ENCODE measurements at regions not wholly inside any gene's neighbourhood (a gene's known extent, or its start where the extent isn't known, plus 50 kb on each side); places are given as distances from the start of the nearest gene placed in this dataset.

DNA sequence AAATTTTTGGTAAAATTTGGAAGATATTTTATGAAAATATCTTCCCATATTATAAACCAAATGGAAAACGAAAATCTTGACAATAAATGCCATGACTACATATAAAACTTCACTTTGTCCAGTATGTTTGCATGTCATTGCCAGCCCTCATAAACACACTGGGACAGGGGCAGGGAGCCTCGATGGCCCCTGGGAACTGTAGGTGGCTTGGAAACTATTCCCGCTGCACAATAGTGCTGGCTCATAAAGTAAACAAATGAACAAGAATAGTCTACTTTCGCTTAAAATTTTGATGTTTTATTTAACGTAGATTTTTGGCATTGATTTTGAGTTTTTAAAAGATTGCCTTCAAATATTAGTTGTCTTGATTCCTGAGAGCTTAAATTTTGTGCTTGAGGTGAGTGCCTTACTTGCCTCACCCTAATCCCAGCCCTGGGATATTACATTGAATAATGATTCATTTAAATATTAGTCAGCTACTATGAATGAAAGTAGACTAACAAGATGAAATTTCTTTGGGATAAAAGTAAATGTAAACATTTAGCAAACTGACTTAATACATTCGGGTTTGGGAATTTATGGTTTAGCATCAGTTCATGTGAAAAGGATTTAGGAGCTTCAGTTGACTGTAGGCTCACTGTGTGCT lies 74.0 kb upstream of the PKP2 start:
- Histone ChIP-seq H3K9me3 (ENCODE audit: low read length) (no peaks in the 10 kb centered on the region), H3K27me3 (ENCODE audit: control insufficient read depth in 1 of 2, insufficient read depth in 2 of 2, low read length in 2 of 2) (no peaks in the 10 kb centered on the region), H3K4me3 (replicated peaks in 1 of 3; ENCODE audit: insufficient read depth in 1 of 3, low read depth in 2 of 3, low read length in 3 of 3) (no peak overlapping the region), H4K20me1 (ENCODE audit: insufficient read depth, low read length) (no peaks in the 10 kb centered on the region), H3K9ac (ENCODE audit: insufficient read depth, low read depth, low read length) (no peak overlapping the region), H3K4me1 (ENCODE audit: insufficient read depth, low read length) (no peaks in the 10 kb centered on the region), H3K36me3 (replicated peaks in 1 of 2; ENCODE audit: control insufficient read depth in 1 of 2, insufficient read depth in 2 of 2, low read length in 2 of 2) (no peaks in the 10 kb centered on the region), H3K79me2 (ENCODE audit: insufficient read depth, low read length) (no peaks in the 10 kb centered on the region), H3K27ac (ENCODE audit: extremely low read length, insufficient read depth, low read length) (no peak overlapping the region), H3K4me2 (ENCODE audit: low read depth, low read length) (no peak overlapping the region), H2AFZ (ENCODE audit: low read length) (no peak overlapping the region)
- 3% methylated on average over 6 of the region's 6 CpGs for WGBS (ENCODE audit: low lambda C conversion rate)
- no peak for DNase-seq (ENCODE audit: low spot score)
- TF ChIP-seq ZNF24 (IDR thresholded peaks at IDR 0.05) (no peak), MBD4 (IDR thresholded peaks at IDR 0.05; ENCODE audit: borderline replicate concordance, low read length) (no peak), SOX13 (IDR thresholded peaks at IDR 0.05) (no peak), SOX13 (CRISPR knock-in tag; conservative IDR thresholded peaks at IDR 0.05 in 1 of 2, IDR thresholded peaks at IDR 0.05 in 1 of 2) (no peak), RBAK (CRISPR knock-in tag; IDR thresholded peaks at IDR 0.05) (no peak), XRCC5 (optimal IDR thresholded peaks at IDR 0.05; ENCODE audit: low read length) (no peak), ZNF672 (CRISPR knock-in tag; IDR thresholded peaks at IDR 0.05) (no peak), ZNF839 (CRISPR knock-in tag; IDR thresholded peaks at IDR 0.05; ENCODE audit: borderline replicate concordance) (no peak)
- TF ChIP-seq, protein P1, sequence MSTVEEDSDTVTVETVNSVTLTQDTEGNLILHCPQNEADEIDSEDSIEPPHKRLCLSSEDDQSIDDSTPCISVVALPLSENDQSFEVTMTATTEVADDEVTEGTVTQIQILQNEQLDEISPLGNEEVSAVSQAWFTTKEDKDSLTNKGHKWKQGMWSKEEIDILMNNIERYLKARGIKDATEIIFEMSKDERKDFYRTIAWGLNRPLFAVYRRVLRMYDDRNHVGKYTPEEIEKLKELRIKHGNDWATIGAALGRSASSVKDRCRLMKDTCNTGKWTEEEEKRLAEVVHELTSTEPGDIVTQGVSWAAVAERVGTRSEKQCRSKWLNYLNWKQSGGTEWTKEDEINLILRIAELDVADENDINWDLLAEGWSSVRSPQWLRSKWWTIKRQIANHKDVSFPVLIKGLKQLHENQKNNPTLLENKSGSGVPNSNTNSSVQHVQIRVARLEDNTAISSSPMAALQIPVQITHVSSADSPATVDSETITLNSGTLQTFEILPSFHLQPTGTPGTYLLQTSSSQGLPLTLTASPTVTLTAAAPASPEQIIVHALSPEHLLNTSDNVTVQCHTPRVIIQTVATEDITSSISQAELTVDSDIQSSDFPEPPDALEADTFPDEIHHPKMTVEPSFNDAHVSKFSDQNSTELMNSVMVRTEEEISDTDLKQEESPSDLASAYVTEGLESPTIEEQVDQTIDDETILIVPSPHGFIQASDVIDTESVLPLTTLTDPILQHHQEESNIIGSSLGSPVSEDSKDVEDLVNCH (CRISPR knock-in tag; IDR thresholded peaks at IDR 0.05), result no peak
- TF ChIP-seq, protein P2, sequence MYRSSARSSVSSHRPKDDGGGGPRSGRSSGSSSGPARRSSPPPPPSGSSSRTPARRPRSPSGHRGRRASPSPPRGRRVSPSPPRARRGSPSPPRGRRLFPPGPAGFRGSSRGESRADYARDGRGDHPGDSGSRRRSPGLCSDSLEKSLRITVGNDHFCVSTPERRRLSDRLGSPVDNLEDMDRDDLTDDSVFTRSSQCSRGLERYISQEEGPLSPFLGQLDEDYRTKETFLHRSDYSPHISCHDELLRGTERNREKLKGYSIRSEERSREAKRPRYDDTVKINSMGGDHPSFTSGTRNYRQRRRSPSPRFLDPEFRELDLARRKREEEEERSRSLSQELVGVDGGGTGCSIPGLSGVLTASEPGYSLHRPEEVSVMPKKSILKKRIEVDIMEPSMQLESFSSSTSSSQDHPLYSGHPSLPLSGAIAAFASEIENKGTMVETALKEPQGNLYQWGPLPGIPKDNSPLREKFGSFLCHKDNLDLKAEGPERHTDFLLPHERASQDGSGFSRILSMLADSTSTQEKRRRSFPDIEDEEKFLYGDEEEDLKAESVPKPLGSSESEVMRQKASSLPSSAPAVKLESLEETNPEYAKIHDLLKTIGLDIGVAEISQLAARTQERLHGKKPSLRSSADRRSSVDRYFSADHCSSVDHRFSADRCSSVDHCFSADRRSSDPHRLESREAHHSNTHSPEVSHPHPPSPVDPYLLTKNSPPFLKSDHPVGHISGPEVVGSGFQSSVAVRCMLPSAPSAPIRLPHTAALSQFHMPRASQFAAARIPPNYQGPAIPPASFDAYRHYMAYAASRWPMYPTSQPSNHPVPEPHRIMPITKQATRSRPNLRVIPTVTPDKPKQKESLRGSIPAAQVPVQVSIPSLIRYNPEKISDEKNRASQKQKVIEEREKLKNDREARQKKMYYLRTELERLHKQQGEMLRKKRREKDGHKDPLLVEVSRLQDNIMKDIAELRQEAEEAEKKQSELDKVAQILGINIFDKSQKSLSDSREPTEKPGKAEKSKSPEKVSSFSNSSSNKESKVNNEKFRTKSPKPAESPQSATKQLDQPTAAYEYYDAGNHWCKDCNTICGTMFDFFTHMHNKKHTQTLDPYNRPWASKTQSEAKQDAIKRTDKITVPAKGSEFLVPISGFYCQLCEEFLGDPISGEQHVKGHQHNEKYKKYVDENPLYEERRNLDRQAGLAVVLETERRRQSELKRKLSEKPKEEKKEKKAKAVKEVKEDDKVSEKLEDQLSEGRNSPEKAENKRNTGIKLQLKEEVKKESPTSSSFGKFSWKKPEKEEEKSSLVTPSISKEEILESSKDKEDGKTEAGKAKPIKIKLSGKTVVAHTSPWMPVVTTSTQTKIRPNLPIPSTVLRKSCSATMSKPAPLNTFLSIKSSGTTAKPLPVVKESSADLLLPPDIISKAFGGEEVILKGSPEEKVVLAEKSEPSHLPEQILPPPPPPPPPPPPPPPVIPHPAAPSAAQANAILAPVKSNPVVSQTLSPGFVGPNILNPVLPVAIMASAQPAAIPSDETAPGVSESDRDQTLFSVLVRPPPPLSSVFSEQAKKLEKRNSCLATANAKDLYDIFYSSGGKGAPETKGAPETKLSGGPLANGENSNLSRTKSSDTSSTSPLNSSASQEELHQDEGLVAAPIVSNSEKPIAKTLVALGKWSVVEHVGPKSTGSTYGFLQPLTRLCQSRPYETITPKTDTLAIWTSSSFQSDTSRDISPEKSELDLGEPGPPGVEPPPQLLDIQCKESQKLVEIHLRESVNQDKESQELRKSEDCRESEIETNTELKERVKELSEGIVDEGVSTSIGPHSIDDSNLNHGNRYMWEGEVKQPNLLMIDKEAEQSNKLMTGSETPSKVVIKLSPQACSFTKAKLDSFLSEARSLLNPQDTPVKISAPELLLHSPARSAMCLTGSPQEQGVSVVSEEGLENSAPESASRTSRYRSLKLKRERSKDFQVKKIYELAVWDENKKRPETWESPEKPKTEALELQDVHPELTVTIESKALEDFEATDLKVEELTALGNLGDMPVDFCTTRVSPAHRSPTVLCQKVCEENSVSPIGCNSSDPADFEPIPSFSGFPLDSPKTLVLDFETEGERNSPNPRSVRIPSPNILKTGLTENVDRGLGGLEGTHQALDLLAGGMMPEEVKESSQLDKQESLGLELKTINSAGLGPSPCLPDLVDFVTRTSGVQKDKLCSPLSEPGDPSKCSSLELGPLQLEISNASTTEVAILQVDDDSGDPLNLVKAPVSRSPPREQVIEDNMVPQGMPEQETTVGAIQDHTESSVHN (CRISPR knock-in tag; IDR thresholded peaks at IDR 0.05), result no peak
- TF ChIP-seq, protein P3, sequence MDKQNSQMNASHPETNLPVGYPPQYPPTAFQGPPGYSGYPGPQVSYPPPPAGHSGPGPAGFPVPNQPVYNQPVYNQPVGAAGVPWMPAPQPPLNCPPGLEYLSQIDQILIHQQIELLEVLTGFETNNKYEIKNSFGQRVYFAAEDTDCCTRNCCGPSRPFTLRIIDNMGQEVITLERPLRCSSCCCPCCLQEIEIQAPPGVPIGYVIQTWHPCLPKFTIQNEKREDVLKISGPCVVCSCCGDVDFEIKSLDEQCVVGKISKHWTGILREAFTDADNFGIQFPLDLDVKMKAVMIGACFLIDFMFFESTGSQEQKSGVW (CRISPR knock-in tag; IDR thresholded peaks at IDR 0.05; ENCODE audit: borderline replicate concordance), result no peak
- ChIA-PET POLR2A (no interaction called here), CTCF (ENCODE audit: low intra/inter-chr PET ratio, low total read pairs) (no interaction called here)
- FAIRE-seq, result no peak
- no peak for ATAC-seq
- intact Hi-C loops (cut with micrococcal nuclease; ENCODE audit: unreplicated experiment) (no loop called here), in situ Hi-C loops (cut with HindIII; ENCODE audit: extremely low pct_ligation_motif_present, low pct_unique_long_range_greater_than_20kb) (no loop called here)
- no TSS peak for BruUV-seq (replicated peaks)
